ENCODE measurements at regions not wholly inside any gene's neighbourhood (a gene's known extent, or its start where the extent isn't known, plus 50 kb on each side); places are given as distances from the start of the nearest gene placed in this dataset.

DNA sequence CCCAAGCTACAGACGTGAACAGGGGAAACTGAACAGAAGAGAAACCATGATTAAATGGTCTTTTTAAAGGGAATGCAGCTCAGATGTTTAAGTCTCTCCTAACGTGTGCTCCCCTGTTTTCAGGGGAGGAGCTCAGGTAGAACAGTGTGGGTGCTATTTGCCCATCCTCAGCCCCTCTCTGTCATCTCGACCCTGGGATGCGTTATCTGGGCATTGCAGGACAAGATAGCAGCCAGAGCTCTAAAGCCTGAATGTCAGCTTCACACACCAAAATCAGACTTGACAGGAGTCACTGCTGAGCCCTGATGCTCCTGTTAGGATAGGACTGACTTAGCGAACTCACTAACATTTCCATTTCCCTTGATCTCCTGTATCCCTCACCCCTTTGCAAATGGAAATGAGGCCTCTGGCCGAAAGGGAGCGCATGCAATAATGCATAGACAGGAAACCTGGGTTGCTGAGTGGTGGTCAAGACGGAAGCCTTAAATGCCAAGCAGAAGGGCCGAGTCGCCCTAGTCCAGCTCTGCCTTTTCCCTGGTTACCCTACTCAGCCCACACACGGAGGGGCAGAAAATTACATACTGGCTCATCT lies 234.9 kb upstream of the TPM1 start:
- TF ChIP-seq TAF1 (IDR thresholded peaks at IDR 0.05; ENCODE audit: low read depth) (no peak), EP300 (conservative IDR thresholded peaks at IDR 0.05; ENCODE audit: poor library complexity, severe bottlenecking) (no peak), RAD21 (conservative IDR thresholded peaks at IDR 0.05) (no peak), EZH2 (IDR thresholded peaks at IDR 0.05; ENCODE audit: borderline replicate concordance, insufficient read depth, low read length, poor library complexity, severe bottlenecking) (no peak)
- TF ChIP-seq, protein P1, sequence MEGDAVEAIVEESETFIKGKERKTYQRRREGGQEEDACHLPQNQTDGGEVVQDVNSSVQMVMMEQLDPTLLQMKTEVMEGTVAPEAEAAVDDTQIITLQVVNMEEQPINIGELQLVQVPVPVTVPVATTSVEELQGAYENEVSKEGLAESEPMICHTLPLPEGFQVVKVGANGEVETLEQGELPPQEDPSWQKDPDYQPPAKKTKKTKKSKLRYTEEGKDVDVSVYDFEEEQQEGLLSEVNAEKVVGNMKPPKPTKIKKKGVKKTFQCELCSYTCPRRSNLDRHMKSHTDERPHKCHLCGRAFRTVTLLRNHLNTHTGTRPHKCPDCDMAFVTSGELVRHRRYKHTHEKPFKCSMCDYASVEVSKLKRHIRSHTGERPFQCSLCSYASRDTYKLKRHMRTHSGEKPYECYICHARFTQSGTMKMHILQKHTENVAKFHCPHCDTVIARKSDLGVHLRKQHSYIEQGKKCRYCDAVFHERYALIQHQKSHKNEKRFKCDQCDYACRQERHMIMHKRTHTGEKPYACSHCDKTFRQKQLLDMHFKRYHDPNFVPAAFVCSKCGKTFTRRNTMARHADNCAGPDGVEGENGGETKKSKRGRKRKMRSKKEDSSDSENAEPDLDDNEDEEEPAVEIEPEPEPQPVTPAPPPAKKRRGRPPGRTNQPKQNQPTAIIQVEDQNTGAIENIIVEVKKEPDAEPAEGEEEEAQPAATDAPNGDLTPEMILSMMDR (IDR thresholded peaks at IDR 0.05; ENCODE audit: poor library complexity, severe bottlenecking) = no peak
